ENCODE measurements at regions not wholly inside any gene's neighbourhood (a gene's known extent, or its start where the extent isn't known, plus 50 kb on each side); places are given as distances from the start of the nearest gene placed in this dataset.

- H4K91ac ChIP-seq (ENCODE audit: insufficient read depth, low read depth, low read length): no peak overlapping the region
- no peak overlapping the region for H2BK5ac ChIP-seq (ENCODE audit: low read depth, low read length, poor library complexity, severe bottlenecking)
- no peak overlapping the region for H3K14ac ChIP-seq (replicated peaks; ENCODE audit: low read depth, low read length)
- no peaks in the 10 kb centered on the region for H3K9me3 ChIP-seq (ENCODE audit: control insufficient read depth, insufficient read depth, low read length)
- H3K4me1 ChIP-seq (ENCODE audit: control insufficient read depth, insufficient read depth, low read length): no peaks in the 10 kb centered on the region
- no peak overlapping the region for H4K5ac ChIP-seq (ENCODE audit: low read depth, low read length)
- no peak overlapping the region for H3K4me2 ChIP-seq (ENCODE audit: low read depth, low read length)
- no peak overlapping the region for H3K9ac ChIP-seq (ENCODE audit: low read depth, low read length)
- no CpG with 5 or more reads among the region's 4 CpGs for WGBS, 2 experiments (ENCODE audit: extremely low coverage in 2 of 2, insufficient read length in 1 of 2)
- no peak overlapping the region for H3K56ac ChIP-seq (ENCODE audit: extremely low read depth, insufficient read depth, low read length)
- no peak overlapping the region for H4K8ac ChIP-seq (ENCODE audit: low read depth in 2 of 2, low read length in 2 of 2)
- ChIA-PET POLR2A (ENCODE audit: unreplicated experiment) (no interaction called here), CTCF (interaction anchor here (0.6 kb wide), 1 partner anchor 545 kb away, joined by 3 read pairs; no protein-coding TSS in a partner anchor)
- H3K9me1 ChIP-seq (ENCODE audit: insufficient read depth, low read length): no peaks in the 10 kb centered on the region
- H4K20me1 ChIP-seq (ENCODE audit: insufficient read depth, low read length): no peaks in the 10 kb centered on the region
- H2BK15ac ChIP-seq (ENCODE audit: low read depth, low read length): no peak overlapping the region
- no peak overlapping the region for H2AFZ ChIP-seq (replicated peaks; ENCODE audit: low read length, poor library complexity)
- no peak overlapping the region for H3K23ac ChIP-seq (ENCODE audit: low read depth, low read length)
- ATAC-seq (ENCODE audit: low read depth): no peak
- H3K36me3 ChIP-seq (ENCODE audit: control insufficient read depth, insufficient read depth, low read length): no peaks in the 10 kb centered on the region
- H2AK5ac ChIP-seq (ENCODE audit: low read depth, low read length): no peak overlapping the region
- no peak overlapping the region for H3K4me3 ChIP-seq (ENCODE audit: insufficient read depth, low read depth, low read length)
- H2BK120ac ChIP-seq (ENCODE audit: low read depth, low read length): no peak overlapping the region
- no peak overlapping the region for H3K4ac ChIP-seq (ENCODE audit: low read depth, low read length)
- dilution Hi-C loops (cut with HindIII; ENCODE audit: low sequenced_read_pairs, unreplicated experiment) (no loop called here), in situ Hi-C loops (cut with MboI; ENCODE audit: low sequenced_read_pairs) (no loop called here), intact Hi-C loops (cut with micrococcal nuclease) (no loop called here)
- H3K18ac ChIP-seq (ENCODE audit: low read depth, low read length): no peak overlapping the region
- no peak for DNase-seq
- TF ChIP-seq NFE2L2 (IDR thresholded peaks at IDR 0.05; ENCODE audit: low read depth, low read length) (no peak), USF2 (IDR thresholded peaks at IDR 0.05; ENCODE audit: low read depth, low read length) (no peak), FOS (IDR thresholded peaks at IDR 0.05; ENCODE audit: low read depth, low read length) (no peak), CTCF (conservative IDR thresholded peaks at IDR 0.05; ENCODE audit: low read depth, low read length) (no peak), SMC3 (IDR thresholded peaks at IDR 0.05; ENCODE audit: low read depth, low read length) (no peak), POLR2A (IDR thresholded peaks at IDR 0.05; ENCODE audit: low read depth, low read length) (no peak)
- TF ChIP-seq, protein P1, sequence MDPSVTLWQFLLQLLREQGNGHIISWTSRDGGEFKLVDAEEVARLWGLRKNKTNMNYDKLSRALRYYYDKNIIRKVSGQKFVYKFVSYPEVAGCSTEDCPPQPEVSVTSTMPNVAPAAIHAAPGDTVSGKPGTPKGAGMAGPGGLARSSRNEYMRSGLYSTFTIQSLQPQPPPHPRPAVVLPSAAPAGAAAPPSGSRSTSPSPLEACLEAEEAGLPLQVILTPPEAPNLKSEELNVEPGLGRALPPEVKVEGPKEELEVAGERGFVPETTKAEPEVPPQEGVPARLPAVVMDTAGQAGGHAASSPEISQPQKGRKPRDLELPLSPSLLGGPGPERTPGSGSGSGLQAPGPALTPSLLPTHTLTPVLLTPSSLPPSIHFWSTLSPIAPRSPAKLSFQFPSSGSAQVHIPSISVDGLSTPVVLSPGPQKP (IDR thresholded peaks at IDR 0.05; ENCODE audit: borderline replicate concordance, low read depth, low read length): no peak
- H3K79me1 ChIP-seq (ENCODE audit: low read depth in 1 of 2, low read length in 2 of 2): no peaks in the 10 kb centered on the region
- H2BK20ac ChIP-seq (ENCODE audit: low read depth, low read length): no peak overlapping the region
- H3K27me3 ChIP-seq (ENCODE audit: control insufficient read depth, insufficient read depth, low read length): no peaks in the 10 kb centered on the region
- H2AK9ac ChIP-seq (replicated peaks; ENCODE audit: low read depth, low read length, poor library complexity): no peak overlapping the region
- BruUV-seq (replicated peaks): no TSS peak
- no peak overlapping the region for H3K27ac ChIP-seq (ENCODE audit: insufficient read depth, low read length)
Observed at GRCh38 chr12:77590306-77590705, 240.4 kb upstream of the NAV3 start.

Measured in IMR-90 (cell line).